ENCODE measurements at regions not wholly inside any gene's neighbourhood (a gene's known extent, or its start where the extent isn't known, plus 50 kb on each side); places are given as distances from the start of the nearest gene placed in this dataset.

DNA sequence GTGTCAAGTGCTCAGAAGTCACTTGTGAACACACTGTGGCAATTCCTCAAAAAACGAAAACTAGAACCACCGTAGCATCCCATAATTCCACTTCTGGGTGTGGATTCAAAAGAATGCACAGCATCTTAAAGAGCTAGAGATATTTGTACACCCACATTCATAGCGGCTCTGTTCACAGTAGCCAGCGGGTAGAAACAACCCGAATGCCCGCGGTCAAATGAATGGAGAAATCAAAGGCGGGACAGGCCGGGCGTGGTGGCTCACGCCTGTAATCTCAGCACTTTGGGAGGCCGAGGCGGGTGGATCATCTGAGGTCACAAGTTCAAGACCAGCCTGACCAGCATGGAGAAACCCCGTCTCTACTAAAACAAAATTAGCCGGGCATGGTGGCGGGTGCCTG lies 337.5 kb downstream of the SEC14L1 start:
- DNase-seq = no peak

GRCh38 chr17:77478899-77479298 lies 338.1 kb downstream of the SEC14L1 start:
- no peak for DNase-seq

GRCh38 chr17:77479372-77480198 lies 338.8 kb downstream of the SEC14L1 start:
- DNase-seq = no peak

GRCh38 chr17:77480199-77480508 lies 339.4 kb downstream of the SEC14L1 start:
- DNase-seq = no peak

DNA sequence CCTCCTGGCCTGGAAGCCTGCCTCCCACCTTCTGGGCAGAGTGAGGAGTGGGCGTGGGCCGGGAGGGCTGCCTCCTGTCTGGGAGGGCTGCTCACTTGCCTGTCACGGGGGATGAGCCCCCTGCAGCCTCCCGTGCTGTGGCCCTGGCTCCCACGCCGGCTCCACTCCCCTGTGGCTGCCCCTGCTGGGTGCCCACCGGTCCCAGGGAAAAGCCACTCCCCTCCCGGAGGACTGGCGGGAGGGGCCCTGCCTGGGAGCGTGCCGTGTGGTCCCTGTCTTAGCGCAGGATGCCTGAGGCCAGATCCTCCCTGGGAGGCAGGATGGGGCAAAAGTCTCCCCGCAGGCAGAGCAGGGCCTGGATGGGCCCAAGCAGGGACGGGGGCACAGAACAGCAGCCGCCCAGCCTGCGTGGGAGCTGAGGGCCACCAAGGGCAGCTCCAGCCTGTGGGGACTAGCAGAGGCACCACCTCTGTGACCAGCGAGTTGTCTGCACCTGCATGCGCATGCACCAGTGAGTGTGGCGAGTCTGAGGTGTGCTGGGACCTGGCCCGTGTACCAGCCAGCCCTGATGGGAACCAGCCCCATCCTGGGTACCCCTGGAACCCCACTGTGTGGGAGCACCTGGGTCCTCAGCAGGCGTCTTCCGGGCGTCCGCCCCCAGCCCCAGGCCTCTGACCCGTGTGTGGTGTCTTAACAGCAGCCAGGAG lies 339.9 kb downstream of the SEC14L1 start:
- no peak for DNase-seq

GRCh38 chr17:77481476-77482374 lies 341.0 kb downstream of the SEC14L1 start:
- DNase-seq = no peak

DNA sequence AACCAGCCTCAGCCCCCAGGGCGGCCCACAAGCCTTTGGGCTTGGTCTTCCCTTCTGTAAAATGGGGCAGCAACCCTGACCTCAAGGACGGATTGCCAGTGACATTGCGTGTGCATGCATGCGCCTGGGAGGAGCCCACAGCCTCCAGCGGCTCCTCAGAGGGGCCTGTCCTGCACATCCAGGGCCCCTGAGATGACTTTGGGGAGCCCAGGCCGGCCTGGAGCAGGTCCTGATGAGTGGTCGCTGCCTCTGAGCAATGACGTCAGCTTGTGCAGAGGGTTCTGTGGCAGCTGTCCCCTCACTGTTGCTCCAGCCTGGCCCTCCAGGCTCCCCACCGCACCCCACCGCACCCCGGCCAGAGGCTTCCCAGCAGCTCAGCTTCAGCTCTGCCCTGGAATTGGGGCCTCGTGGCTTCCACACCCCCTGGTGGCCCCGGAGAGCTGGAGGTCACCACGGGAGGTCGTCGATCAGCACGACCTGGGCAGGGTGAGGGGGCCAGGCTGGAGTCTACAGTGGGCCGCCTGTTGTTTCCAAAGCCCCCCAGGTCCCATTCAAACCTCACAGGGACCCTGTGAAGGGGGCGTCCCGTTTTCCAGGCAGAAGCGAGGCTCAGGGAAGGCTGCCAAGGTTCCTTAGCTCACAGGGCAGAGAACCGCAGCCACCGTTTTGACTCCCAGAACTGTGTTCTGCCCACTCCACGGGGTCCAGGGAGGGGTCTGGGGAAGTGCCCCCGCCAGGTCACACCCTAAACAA lies 341.8 kb downstream of the SEC14L1 start:
- no peak for DNase-seq

GRCh38 chr17:77483128-77483598 lies 342.4 kb downstream of the SEC14L1 start:
- DNase-seq = no peak

GRCh38 chr17:77484111-77484510 lies 343.3 kb downstream of the SEC14L1 start:
- no peak for DNase-seq

GRCh38 chr17:77485089-77485833 lies 344.5 kb downstream of the SEC14L1 start:
- DNase-seq = no peak

- DNase-seq = no peak
These were observed 346.5 kb downstream of the SEC14L1 start for GRCh38 chr17:77487211-77487629.

DNA sequence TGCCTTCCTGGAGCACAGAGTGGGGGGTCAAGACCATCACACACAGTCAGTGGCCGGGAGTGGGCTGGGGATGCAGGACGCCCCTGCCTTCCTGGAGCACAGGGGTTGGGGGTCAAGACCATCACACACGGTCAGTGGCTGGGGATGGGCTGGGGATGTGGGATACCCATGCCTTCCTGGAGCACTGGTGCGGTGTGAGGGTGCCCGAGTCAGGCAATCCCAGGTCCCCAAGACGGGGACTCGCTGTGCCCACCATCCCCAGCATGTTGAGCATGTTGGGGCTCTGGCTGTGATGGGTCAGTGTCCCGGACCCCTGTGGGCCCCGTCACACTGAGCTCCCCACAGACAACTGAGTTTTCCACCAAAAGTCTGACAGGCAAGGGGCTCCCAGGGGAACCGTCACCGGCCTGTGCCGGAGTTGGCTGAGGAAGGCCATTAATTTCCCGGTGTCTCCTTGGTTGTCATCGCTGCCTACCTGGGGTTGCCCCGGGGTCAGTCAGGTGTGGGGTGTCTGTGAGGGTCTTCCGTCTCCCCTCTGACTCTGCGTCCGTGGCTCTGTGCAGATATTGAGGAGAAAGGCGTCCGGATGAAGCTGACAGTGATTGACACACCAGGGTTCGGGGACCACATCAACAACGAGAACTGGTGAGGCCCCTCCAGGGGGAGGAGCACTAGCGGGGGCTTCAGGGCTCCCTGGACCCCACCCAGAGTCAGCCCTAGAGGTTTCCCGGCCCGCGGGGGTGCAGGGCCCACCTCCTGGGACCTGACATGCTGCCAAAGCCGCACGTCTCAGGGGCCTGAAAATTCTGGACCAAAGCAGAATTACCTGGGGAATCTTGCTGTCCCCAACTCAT lies 347.1 kb downstream of the SEC14L1 start:
- no peak for DNase-seq

DNA sequence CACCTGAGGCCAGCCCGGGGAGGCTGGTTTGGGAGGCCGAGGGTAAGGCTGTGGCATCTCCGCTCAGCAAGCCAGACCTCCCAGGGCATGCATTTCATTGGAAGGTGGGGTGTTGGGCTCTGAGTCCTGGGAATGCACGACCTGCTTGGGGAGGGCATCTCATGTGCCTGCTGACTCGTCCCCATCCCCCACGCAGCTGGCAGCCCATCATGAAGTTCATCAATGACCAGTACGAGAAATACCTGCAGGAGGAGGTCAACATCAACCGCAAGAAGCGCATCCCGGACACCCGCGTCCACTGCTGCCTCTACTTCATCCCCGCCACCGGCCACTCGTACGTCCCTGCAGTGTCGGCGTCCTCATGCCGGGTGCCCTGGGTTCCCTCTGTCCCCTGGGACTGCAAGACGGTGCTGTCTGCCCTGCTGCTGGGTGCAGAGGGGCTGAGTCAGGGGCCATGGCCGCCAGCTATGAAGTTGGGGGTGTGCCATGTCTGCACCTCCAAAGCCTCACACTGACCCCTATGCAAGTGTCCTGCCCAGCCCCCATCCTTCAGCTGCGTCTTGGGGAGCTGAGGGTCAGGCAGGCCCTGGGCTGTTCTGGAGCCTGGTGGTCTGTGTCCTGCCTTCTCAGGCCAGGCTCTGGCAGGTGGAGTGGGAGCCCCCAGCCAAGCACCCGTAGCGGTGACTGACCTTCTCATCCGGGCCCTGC lies 347.9 kb downstream of the SEC14L1 start:
- no peak for DNase-seq

- no peak for DNase-seq
These were observed 348.6 kb downstream of the SEC14L1 start for GRCh38 chr17:77489239-77489892.

DNA sequence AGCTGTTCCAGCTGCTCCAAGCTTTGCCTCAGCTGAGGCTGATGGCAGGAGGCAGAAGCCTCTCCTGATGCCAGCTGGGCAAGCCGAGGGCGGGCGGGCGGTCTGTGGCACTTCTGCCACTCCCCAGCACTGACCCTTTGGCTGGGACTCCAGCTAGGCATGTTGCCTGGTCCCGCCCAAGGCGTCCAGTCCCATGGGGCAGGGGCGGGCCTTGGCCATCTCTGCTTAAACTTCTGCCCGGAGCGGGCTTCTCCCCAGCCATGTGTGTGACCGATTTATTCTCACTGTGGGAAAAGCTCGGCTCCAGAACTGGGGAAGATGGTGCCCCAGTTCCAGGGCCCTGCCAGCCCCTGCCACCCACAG lies 349.1 kb downstream of the SEC14L1 start:
- no peak for DNase-seq

GRCh38 chr17:77490361-77491183 lies 349.8 kb downstream of the SEC14L1 start:
- DNase-seq = no peak

- DNase-seq = no peak
These were observed 351.2 kb downstream of the SEC14L1 start for GRCh38 chr17:77491921-77492445.
